SK-N-SH treated with all-trans-retinoic acid at 6 μM for 48 hours (cell line): ENCODE measurements at regions not wholly inside any gene's neighbourhood (a gene's known extent, or its start where the extent isn't known, plus 50 kb on each side); places are given as distances from the start of the nearest gene placed in this dataset.

Experiments
- ATAC-seq: fragments of 200-7000 bp; cut with Tn5 transposase; 3 replicates; pipeline ENCODE4 v1.9.1; 2020; ENCODE audit warnings: mild to moderate bottlenecking, moderate library complexity
- ARNTL ChIP-seq: fragments of 450-650 bp; formaldehyde crosslinking; IDR thresholded peaks from 2 replicates; pipeline ENCODE4 v1.5.0; 2020; ENCODE audit warnings: low read depth, mild to moderate bottlenecking, moderate library complexity, borderline replicate concordance
- BACH2 ChIP-seq: fragments of 250-450 bp; sonication (Bioruptor Pico); IDR thresholded peaks from 2 replicates; pipeline ENCODE4 v1.9.0; 2021; ENCODE audit warnings: mild to moderate bottlenecking, borderline replicate concordance
- CSDC2 ChIP-seq: fragments of 250-450 bp; sonication (Bioruptor Pico); IDR thresholded peaks from 2 replicates; pipeline ENCODE4 v1.5.0; 2020; ENCODE audit warnings: mild to moderate bottlenecking, moderate library complexity
- ESRRG ChIP-seq: fragments of 250-450 bp; sonication (Bioruptor Pico); IDR thresholded peaks from 2 replicates; pipeline ENCODE4 v1.6.1; 2021; ENCODE audit warnings: mild to moderate bottlenecking
- GLIS3 ChIP-seq: fragments of 250-450 bp; sonication (Bioruptor Pico); IDR thresholded peaks from 2 replicates; pipeline ENCODE4 v1.5.0; 2020; ENCODE audit warnings: mild to moderate bottlenecking, moderate library complexity
- ISL1 ChIP-seq: fragments of 250-450 bp; sonication (Bioruptor Pico); IDR thresholded peaks from 2 replicates; pipeline ENCODE4 v2.1.2; 2022; ENCODE audit warnings: mild to moderate bottlenecking, moderate library complexity
- OSR1 ChIP-seq: fragments of 250-450 bp; sonication (Bioruptor Pico); IDR thresholded peaks from 2 replicates; pipeline ENCODE4 v1.8.0; 2022; ENCODE audit warnings: moderate library complexity, mild to moderate bottlenecking, inconsistent platforms
- PPARA ChIP-seq: fragments of 250-450 bp; sonication (Bioruptor Pico); IDR thresholded peaks from 2 replicates; pipeline ENCODE4 v1.5.0; 2020; ENCODE audit warnings: mild to moderate bottlenecking, borderline replicate concordance
- RARB ChIP-seq: fragments of 250-450 bp; sonication (Bioruptor Pico); IDR thresholded peaks from 2 replicates; pipeline ENCODE4 v1.8.0; 2021; ENCODE audit warnings: mild to moderate bottlenecking, moderate library complexity
- SNAI2 ChIP-seq: fragments of 250-450 bp; sonication (Bioruptor Pico); IDR thresholded peaks from 2 replicates; pipeline ENCODE4 v1.5.0; 2020; ENCODE audit warnings: mild to moderate bottlenecking, moderate library complexity
- TCF4 ChIP-seq: fragments of 250-450 bp; sonication (Bioruptor Pico); IDR thresholded peaks from 2 replicates; pipeline ENCODE4 v1.8.0; 2021; ENCODE audit warnings: mild to moderate bottlenecking, moderate library complexity, borderline replicate concordance
- TOX ChIP-seq: fragments of 250-450 bp; sonication (Bioruptor Pico); IDR thresholded peaks from 2 replicates; pipeline ENCODE4 v1.8.0; 2021; ENCODE audit warnings: mild to moderate bottlenecking, moderate library complexity, borderline replicate concordance
- ZC3H10 ChIP-seq: fragments of 250-450 bp; sonication (Bioruptor Pico); IDR thresholded peaks from 2 replicates; pipeline ENCODE4 v1.5.1; 2021; ENCODE audit warnings: mild to moderate bottlenecking, moderate library complexity
- ZFP3 ChIP-seq: fragments of 250-450 bp; sonication (Bioruptor Pico); IDR thresholded peaks from 2 replicates; pipeline ENCODE4 v1.5.0; 2020; ENCODE audit warnings: mild to moderate bottlenecking, moderate library complexity
- ZFP30 ChIP-seq: fragments of 450-650 bp; formaldehyde crosslinking; IDR thresholded peaks from 2 replicates; pipeline ENCODE4 v1.5.0; 2022; ENCODE audit warnings: mild to moderate bottlenecking, moderate library complexity
- ZNF565 ChIP-seq: fragments of 450-650 bp; formaldehyde crosslinking; conservative IDR thresholded peaks from 2 replicates; pipeline ENCODE4 v1.5.0; 2020; ENCODE audit warnings: low read depth, mild to moderate bottlenecking, moderate library complexity
- ZNF70 ChIP-seq: fragments of 450-650 bp; formaldehyde crosslinking; IDR thresholded peaks from 2 replicates; pipeline ENCODE4 v1.5.0; 2020; ENCODE audit warnings: mild to moderate bottlenecking, moderate library complexity
- ZNF8 ChIP-seq: fragments of 450-650 bp; formaldehyde crosslinking; IDR thresholded peaks from 2 replicates; pipeline ENCODE4 v1.5.0; 2020; ENCODE audit warnings: mild to moderate bottlenecking, moderate library complexity
- TF ChIP-seq, protein P1 (sequence below): fragments of 250-450 bp; sonication (Bioruptor Pico); IDR thresholded peaks from 2 replicates; pipeline ENCODE4 v1.5.0; 2020; ENCODE audit warnings: mild to moderate bottlenecking, moderate library complexity
- TF ChIP-seq, protein P2 (sequence below): fragments of 250-450 bp; sonication (Bioruptor Pico); IDR thresholded peaks from 2 replicates; pipeline ENCODE4 v1.8.0; 2020; ENCODE audit warnings: mild to moderate bottlenecking, moderate library complexity, borderline replicate concordance
- TF ChIP-seq, protein P3 (sequence below): fragments of 250-450 bp; sonication (Bioruptor Pico); IDR thresholded peaks from 2 replicates; pipeline ENCODE4 v1.5.1; 2020; ENCODE audit warnings: low read depth, mild to moderate bottlenecking, moderate library complexity
- TF ChIP-seq, protein P4 (sequence below): fragments of 250-450 bp; sonication (Bioruptor Pico); IDR thresholded peaks from 2 replicates; pipeline ENCODE4 v1.8.0; 2021; ENCODE audit warnings: low read depth, mild to moderate bottlenecking, moderate library complexity, borderline replicate concordance

DNA sequence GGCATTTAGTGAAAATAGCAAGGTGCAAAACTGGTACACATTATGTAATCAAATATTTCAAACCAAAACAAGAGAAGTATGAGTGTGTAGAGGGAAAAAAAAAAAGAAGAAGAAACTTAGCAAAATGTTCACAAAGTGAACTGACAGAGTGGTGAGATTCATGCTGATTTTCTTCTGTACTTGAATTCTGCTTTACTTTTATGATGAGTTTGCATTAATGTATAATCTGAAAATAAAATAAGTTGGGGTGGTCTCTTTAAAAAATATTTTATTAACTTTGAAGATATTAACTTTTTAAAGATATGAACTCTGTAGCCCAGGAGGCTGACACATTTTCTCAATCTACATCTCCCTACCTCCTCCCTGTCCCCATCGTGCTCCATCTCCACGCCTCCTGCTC is 185.1 kb downstream of the QDPR start:
- no peak for ATAC-seq
- TF ChIP-seq ISL1 (CRISPR knock-in tag) (no peak), ZFP3 (CRISPR knock-in tag) (no peak), CSDC2 (no peak), RARB (no peak), TOX (CRISPR knock-in tag) (no peak), GLIS3 (no peak), TCF4 (no peak), ZNF8 (CRISPR knock-in tag) (no peak), ZNF565 (CRISPR knock-in tag) (no peak), PPARA (no peak), ZFP30 (no peak), SNAI2 (no peak), OSR1 (no peak), BACH2 (CRISPR knock-in tag) (no peak), ARNTL (CRISPR knock-in tag) (no peak), ZC3H10 (no peak)
- TF ChIP-seq, protein P1, sequence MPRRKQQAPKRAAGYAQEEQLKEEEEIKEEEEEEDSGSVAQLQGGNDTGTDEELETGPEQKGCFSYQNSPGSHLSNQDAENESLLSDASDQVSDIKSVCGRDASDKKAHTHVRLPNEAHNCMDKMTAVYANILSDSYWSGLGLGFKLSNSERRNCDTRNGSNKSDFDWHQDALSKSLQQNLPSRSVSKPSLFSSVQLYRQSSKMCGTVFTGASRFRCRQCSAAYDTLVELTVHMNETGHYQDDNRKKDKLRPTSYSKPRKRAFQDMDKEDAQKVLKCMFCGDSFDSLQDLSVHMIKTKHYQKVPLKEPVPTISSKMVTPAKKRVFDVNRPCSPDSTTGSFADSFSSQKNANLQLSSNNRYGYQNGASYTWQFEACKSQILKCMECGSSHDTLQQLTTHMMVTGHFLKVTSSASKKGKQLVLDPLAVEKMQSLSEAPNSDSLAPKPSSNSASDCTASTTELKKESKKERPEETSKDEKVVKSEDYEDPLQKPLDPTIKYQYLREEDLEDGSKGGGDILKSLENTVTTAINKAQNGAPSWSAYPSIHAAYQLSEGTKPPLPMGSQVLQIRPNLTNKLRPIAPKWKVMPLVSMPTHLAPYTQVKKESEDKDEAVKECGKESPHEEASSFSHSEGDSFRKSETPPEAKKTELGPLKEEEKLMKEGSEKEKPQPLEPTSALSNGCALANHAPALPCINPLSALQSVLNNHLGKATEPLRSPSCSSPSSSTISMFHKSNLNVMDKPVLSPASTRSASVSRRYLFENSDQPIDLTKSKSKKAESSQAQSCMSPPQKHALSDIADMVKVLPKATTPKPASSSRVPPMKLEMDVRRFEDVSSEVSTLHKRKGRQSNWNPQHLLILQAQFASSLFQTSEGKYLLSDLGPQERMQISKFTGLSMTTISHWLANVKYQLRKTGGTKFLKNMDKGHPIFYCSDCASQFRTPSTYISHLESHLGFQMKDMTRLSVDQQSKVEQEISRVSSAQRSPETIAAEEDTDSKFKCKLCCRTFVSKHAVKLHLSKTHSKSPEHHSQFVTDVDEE = no peak
- TF ChIP-seq, protein P2, sequence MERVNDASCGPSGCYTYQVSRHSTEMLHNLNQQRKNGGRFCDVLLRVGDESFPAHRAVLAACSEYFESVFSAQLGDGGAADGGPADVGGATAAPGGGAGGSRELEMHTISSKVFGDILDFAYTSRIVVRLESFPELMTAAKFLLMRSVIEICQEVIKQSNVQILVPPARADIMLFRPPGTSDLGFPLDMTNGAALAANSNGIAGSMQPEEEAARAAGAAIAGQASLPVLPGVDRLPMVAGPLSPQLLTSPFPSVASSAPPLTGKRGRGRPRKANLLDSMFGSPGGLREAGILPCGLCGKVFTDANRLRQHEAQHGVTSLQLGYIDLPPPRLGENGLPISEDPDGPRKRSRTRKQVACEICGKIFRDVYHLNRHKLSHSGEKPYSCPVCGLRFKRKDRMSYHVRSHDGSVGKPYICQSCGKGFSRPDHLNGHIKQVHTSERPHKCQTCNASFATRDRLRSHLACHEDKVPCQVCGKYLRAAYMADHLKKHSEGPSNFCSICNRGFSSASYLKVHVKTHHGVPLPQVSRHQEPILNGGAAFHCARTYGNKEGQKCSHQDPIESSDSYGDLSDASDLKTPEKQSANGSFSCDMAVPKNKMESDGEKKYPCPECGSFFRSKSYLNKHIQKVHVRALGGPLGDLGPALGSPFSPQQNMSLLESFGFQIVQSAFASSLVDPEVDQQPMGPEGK (CRISPR knock-in tag) = no peak
- TF ChIP-seq, protein P3, sequence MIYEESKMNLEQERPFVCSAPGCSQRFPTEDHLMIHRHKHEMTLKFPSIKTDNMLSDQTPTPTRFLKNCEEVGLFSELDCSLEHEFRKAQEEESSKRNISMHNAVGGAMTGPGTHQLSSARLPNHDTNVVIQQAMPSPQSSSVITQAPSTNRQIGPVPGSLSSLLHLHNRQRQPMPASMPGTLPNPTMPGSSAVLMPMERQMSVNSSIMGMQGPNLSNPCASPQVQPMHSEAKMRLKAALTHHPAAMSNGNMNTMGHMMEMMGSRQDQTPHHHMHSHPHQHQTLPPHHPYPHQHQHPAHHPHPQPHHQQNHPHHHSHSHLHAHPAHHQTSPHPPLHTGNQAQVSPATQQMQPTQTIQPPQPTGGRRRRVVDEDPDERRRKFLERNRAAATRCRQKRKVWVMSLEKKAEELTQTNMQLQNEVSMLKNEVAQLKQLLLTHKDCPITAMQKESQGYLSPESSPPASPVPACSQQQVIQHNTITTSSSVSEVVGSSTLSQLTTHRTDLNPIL (CRISPR knock-in tag) = no peak
- TF ChIP-seq, protein P4, sequence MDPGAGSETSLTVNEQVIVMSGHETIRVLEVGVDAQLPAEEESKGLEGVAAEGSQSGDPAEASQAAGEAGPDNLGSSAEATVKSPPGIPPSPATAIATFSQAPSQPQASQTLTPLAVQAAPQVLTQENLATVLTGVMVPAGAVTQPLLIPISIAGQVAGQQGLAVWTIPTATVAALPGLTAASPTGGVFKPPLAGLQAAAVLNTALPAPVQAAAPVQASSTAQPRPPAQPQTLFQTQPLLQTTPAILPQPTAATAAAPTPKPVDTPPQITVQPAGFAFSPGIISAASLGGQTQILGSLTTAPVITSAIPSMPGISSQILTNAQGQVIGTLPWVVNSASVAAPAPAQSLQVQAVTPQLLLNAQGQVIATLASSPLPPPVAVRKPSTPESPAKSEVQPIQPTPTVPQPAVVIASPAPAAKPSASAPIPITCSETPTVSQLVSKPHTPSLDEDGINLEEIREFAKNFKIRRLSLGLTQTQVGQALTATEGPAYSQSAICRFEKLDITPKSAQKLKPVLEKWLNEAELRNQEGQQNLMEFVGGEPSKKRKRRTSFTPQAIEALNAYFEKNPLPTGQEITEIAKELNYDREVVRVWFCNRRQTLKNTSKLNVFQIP = no peak

DNA sequence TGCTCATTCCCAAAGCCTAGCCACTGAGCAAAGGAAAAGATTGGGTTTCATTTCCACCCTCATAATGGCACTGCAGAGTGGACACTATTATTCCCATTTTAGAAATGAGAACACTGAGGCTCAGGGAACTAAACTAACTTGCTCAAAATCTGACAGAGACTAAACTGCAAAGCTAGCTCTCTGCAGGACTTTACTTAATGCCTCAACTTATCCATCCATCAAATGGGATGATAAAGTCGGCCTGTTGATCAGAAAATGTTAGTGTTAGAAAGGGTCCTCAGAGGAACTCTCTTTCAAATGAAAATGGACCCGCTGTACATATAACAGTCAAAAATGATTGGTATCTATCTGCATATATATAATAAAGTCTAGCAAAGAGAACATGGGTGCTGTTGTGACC is 186.8 kb downstream of the QDPR start:
- no peak for ATAC-seq
- TF ChIP-seq ZNF70 (CRISPR knock-in tag) = no peak
- no peak for TF ChIP-seq ESRRG (CRISPR knock-in tag)
- TF ChIP-seq, protein P4 = no peak

DNA sequence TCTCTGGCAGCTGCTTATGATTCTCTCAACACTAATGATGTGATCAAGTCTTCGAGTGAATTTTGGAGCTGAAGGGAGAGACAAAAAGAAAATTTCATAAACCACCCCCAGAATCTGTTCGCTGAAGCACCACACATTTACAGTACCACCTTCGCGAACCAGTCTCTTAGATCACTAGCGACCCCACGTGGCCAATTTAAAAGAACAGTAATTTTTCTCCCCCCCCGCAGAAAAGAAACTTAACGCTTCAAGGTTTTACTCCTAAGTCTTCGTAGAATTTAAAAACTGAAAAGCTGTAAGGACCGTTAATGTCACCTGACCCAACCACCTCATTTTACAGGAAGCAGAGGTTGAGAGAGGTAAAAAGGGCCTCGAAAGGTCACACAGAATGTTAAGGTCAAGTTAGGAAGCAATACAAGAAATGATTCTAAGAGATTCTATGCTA is 187.5 kb downstream of the QDPR start:
- ATAC-seq = peak; percentile 73

More for the DNA sequence above, 187.5 kb downstream of the QDPR start:
- no peak for TF ChIP-seq TOX (CRISPR knock-in tag)
- TF ChIP-seq RARB = no peak
- TF ChIP-seq, protein P1 = no peak
- TF ChIP-seq ZNF565 (CRISPR knock-in tag) = no peak
- no peak for TF ChIP-seq ARNTL (CRISPR knock-in tag)
- TF ChIP-seq PPARA = no peak
- TF ChIP-seq, all 23 proteins: peak for 0
